ENCODE measurements at regions not wholly inside any gene's neighbourhood (a gene's known extent, or its start where the extent isn't known, plus 50 kb on each side); places are given as distances from the start of the nearest gene placed in this dataset.

GRCh38 chr21:17370916-17371315 lies 141.9 kb upstream of the CXADR start:
- TF ChIP-seq CTCF (conservative IDR thresholded peaks at IDR 0.05; ENCODE audit: low read depth in 2 of 2) (no peak), STAT1 (IDR thresholded peaks at IDR 0.05; ENCODE audit: unreplicated experiment) (no peak), POLR2AphosphoS5 (IDR thresholded peaks at IDR 0.05; ENCODE audit: low read depth) (no peak), EZH2 (IDR thresholded peaks at IDR 0.05; ENCODE audit: low read depth, unreplicated experiment) (no peak), REST (IDR thresholded peaks at IDR 0.05; ENCODE audit: unreplicated experiment) (no peak), CREB1 (CRISPR knock-in tag; IDR thresholded peaks at IDR 0.05; ENCODE audit: low read depth) (no peak), EZH2phosphoT487 (IDR thresholded peaks at IDR 0.05; ENCODE audit: unreplicated experiment) (no peak), ZNF331 (CRISPR knock-in tag; IDR thresholded peaks at IDR 0.05; ENCODE audit: low read depth) (no peak), JUNB (IDR thresholded peaks at IDR 0.05; ENCODE audit: unreplicated experiment) (no peak), ZNF114 (CRISPR knock-in tag; IDR thresholded peaks at IDR 0.05) (no peak), ETS1 (IDR thresholded peaks at IDR 0.05) (no peak), NANOG (IDR thresholded peaks at IDR 0.05; ENCODE audit: borderline replicate concordance) (no peak), ZNF462 (CRISPR knock-in tag; IDR thresholded peaks at IDR 0.05) (no peak)

Measured in GM23338 (cell line).